Left ventricle myocardium inferior (tissue), 1 donor: ENCODE measurements at regions not wholly inside any gene's neighbourhood (a gene's known extent, or its start where the extent isn't known, plus 50 kb on each side); places are given as distances from the start of the nearest gene placed in this dataset.

Experiments used
- DNase-seq: peaks from one replicate; pipeline ENCODE4 v3.0.0-alpha.2; 2020
- H3K27ac ChIP-seq: fragments of 200-600 bp; replicated peaks from 2 replicates; pipeline ENCODE4 v1.8.0; 2021
- H3K27me3 ChIP-seq: fragments of 200-600 bp; 2 replicates; pipeline ENCODE4 v1.8.0; 2021; ENCODE audit warnings: low read depth
- H3K36me3 ChIP-seq: fragments of 200-600 bp; 2 replicates; pipeline ENCODE4 v1.8.0; 2021
- H3K4me1 ChIP-seq: fragments of 200-600 bp; 2 replicates; pipeline ENCODE4 v1.8.0; 2021
- H3K4me3 ChIP-seq: fragments of 200-600 bp; 2 replicates; pipeline ENCODE4 v1.8.0; 2021; ENCODE audit warnings: mild to moderate bottlenecking, moderate library complexity
- H3K9me3 ChIP-seq: fragments of 200-600 bp; replicated peaks from 2 replicates; pipeline ENCODE4 v1.8.0; 2021
- CTCF ChIP-seq: fragments of 200-600 bp; IDR thresholded peaks from 2 replicates; pipeline ENCODE4 v1.8.0; 2021; ENCODE audit warnings: antibody characterized with exemption, mild to moderate bottlenecking, borderline replicate concordance
- intact Hi-C: fragments of 100-400 bp; cut with micrococcal nuclease; formaldehyde crosslinking; loops from one replicate; pipeline ENCODE4 v1.11.0; 2022
- donor health status: DM: no; HTN: yes; CAD: no; lungs with severe emphysema.

- no peak overlapping the region for H3K4me3 ChIP-seq
- no peaks in the 10 kb centered on the region for H3K36me3 ChIP-seq
- no peaks in the 10 kb centered on the region for H3K27me3 ChIP-seq
- peak overlapping the region; percentile 61 for H3K27ac ChIP-seq
- TF ChIP-seq CTCF = no peak
- no peak for DNase-seq
- H3K9me3 ChIP-seq = no peaks in the 10 kb centered on the region
- peaks cover 31% of the 10 kb centered on the region for H3K4me1 ChIP-seq
- intact Hi-C loops = loop anchor here (5.0 kb wide), 1 partner anchor 173 kb away; no protein-coding TSS in a partner anchor
Measured at GRCh38 chr6:138593909-138594757, 94.8 kb upstream of the NHSL1 start.

- no peak overlapping the region for H3K4me3 ChIP-seq
- H3K27ac ChIP-seq = no peak overlapping the region
- peaks cover 29% of the 10 kb centered on the region for H3K4me1 ChIP-seq
- H3K36me3 ChIP-seq = no peaks in the 10 kb centered on the region
- H3K9me3 ChIP-seq = no peaks in the 10 kb centered on the region
- no peak for TF ChIP-seq CTCF
- DNase-seq = no peak
- no peaks in the 10 kb centered on the region for H3K27me3 ChIP-seq
- intact Hi-C loops = loop anchor here (5.0 kb wide), 1 partner anchor 173 kb away; no protein-coding TSS in a partner anchor
Measured at GRCh38 chr6:138594758-138595140, 95.5 kb upstream of the NHSL1 start.

DNA sequence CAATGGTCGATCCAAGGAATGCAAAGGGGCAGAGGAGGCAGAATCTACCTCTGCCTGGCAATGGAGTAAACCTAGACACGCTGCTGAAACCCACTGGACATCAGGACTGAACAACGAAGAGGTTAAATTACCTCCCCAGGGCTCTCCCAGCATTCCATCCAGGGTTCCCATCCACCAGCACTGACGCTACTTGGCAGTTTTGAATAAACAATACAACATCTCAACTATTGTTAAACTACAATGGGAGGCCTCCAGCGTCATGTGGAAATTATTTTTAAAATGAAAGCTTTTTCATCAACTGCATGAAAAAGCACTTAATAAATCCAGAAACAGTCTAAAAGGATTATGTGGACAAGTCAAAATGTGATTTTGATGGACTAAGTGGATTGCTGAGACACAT lies 96.8 kb upstream of the NHSL1 start:
- Histone ChIP-seq H3K9me3 (no peaks in the 10 kb centered on the region), H3K27me3 (no peaks in the 10 kb centered on the region), H3K4me3 (peak overlapping the region; percentile 32), H3K36me3 (no peaks in the 10 kb centered on the region), H3K27ac (no peak overlapping the region), H3K4me1 (peaks cover 29% of the 10 kb centered on the region)
- DNase-seq = no peak
- TF ChIP-seq CTCF = no peak
- intact Hi-C loops = no loop called here

DNA sequence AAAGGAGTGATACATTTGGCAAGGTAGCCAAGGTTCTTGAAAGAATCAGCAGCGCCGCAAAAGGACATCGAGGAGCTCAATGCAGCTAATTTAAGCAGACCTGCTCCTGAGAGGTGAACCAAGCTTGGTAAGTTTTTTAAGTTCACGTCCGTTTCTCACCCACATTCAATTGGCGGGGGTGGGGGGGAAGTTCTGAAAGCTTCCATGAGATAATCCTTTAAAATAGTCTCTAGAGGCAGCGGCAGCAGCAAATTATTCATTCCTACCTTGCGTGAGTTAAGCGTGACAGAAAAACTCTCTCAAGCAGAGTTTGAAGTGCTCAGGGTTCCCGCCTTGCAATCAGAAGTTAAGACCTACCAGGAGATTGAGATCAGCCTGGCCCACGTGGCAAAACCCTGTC lies 97.3 kb upstream of the NHSL1 start:
- intact Hi-C loops = no loop called here
- Histone ChIP-seq H3K27me3 (no peaks in the 10 kb centered on the region), H3K27ac (no peak overlapping the region), H3K4me1 (peaks cover 29% of the 10 kb centered on the region), H3K9me3 (no peaks in the 10 kb centered on the region), H3K36me3 (no peaks in the 10 kb centered on the region), H3K4me3 (peak overlapping the region; percentile 32)
- no peak for DNase-seq
- TF ChIP-seq CTCF = no peak

DNA sequence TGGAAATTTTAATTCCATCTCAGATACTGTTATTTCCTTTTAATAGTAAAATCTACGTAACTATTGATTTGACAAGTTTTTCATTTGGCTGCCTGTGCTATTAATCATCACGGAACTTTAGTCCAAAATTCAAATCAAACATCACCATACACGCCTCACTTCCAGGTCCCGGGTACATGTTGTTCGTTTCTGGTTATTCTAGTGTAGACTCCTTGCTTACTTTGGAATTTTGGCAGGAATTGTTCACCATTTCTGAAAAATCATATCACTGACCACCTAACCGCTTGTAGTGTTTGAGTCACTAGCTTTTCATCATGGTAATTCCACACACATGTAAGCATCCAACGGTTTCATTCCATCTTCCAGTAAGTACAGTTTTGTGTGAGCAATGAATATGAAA lies 98.0 kb upstream of the NHSL1 start:
- intact Hi-C loops = no loop called here
- TF ChIP-seq CTCF = no peak
- Histone ChIP-seq H3K4me3 (no peak overlapping the region), H3K27me3 (no peaks in the 10 kb centered on the region), H3K4me1 (peaks cover 29% of the 10 kb centered on the region), H3K9me3 (no peaks in the 10 kb centered on the region), H3K36me3 (no peaks in the 10 kb centered on the region), H3K27ac (no peak overlapping the region)
- DNase-seq = no peak
